HEK293 (cell line): ENCODE measurements at regions not wholly inside any gene's neighbourhood (a gene's known extent, or its start where the extent isn't known, plus 50 kb on each side); places are given as distances from the start of the nearest gene placed in this dataset.

Source experiments
- CTCF ChIA-PET: fragments of 350-600 bp; formaldehyde crosslinking; extraction: SDS; loops from one replicate; lab custom pipeline; 2021; ENCODE audit warnings: antibody characterized with exemption; lab: Yijun Ruan, JAX
- POLR2A ChIA-PET: fragments of 300-600 bp; formaldehyde crosslinking; extraction: SDS; loops from one replicate; lab custom pipeline; 2020; ENCODE audit warnings: antibody characterized with exemption, inconsistent platforms; lab: Yijun Ruan, JAX
- H3K27ac ChIP-seq: fragments of 200-500 bp; sonication (Bioruptor generic); 2 replicates; pipeline ENCODE4 v1.5.1; 2014; ENCODE audit warnings: low read depth, low read length, control low read depth, inconsistent platforms; ENCODE audit errors: extremely low read depth
- H3K36me3 ChIP-seq, 2 experiments: fragments of 200-500 bp in 1 of 2; sonication (Bioruptor generic) in 1 of 2; 1 replicate in 1 of 2; 2 replicates in 1 of 2; pipeline ENCODE4 v1.5.1; 2014 to 2017; ENCODE audit warnings: inconsistent platforms in 2 of 2, low read length in 2 of 2; ENCODE audit not compliant: control insufficient read depth in 2 of 2, insufficient read depth in 1 of 2
- H3K4me1 ChIP-seq: fragments of 200-500 bp; sonication (Bioruptor generic); 2 replicates; pipeline ENCODE4 v1.5.1; 2014; ENCODE audit warnings: mild to moderate bottlenecking, low read length, inconsistent platforms; ENCODE audit not compliant: control insufficient read depth, insufficient read depth
- H3K4me3 ChIP-seq: 2 replicates; pipeline ENCODE4 v1.5.1; 2011; ENCODE audit warnings: low read depth, mild to moderate bottlenecking, control low read depth, low read length, moderate library complexity
- H3K9me3 ChIP-seq: fragments of 200-500 bp; sonication (Bioruptor generic); 2 replicates; pipeline ENCODE4 v1.5.1; 2014; ENCODE audit warnings: low read depth, low read length, inconsistent platforms; ENCODE audit not compliant: control insufficient read depth, insufficient read depth
- HOXD13 ChIP-seq: sonication (generic); formaldehyde crosslinking; IDR thresholded peaks from 2 replicates; pipeline ENCODE4 v1.8.0; 2022; ENCODE audit warnings: missing genetic modification reagents, borderline replicate concordance
- MEIS1 ChIP-seq: sonication (generic); formaldehyde crosslinking; IDR thresholded peaks from 2 replicates; pipeline ENCODE4 v1.8.1; 2022; ENCODE audit warnings: missing genetic modification reagents, mild to moderate bottlenecking, borderline replicate concordance
- SP3 ChIP-seq: fragments of 450-650 bp; formaldehyde crosslinking; IDR thresholded peaks from 2 replicates; pipeline ENCODE4 v1.5.1; 2016; ENCODE audit warnings: missing biosample characterization, missing genetic modification characterization
- ZNF112 ChIP-seq: fragments of 450-650 bp; formaldehyde crosslinking; IDR thresholded peaks from 2 replicates; pipeline ENCODE4 v1.5.0; 2017; ENCODE audit warnings: missing biosample characterization, missing genetic modification characterization
- ZNF223 ChIP-seq: fragments of 450-650 bp; formaldehyde crosslinking; IDR thresholded peaks from 2 replicates; pipeline ENCODE4 v1.5.1; 2016; ENCODE audit warnings: missing biosample characterization, missing genetic modification characterization
- ZNF302 ChIP-seq: fragments of 450-650 bp; formaldehyde crosslinking; IDR thresholded peaks from 2 replicates; pipeline ENCODE4 v1.5.1; 2016; ENCODE audit warnings: missing biosample characterization, missing genetic modification characterization, low read depth
- ZNF391 ChIP-seq: fragments of 450-650 bp; formaldehyde crosslinking; IDR thresholded peaks from 2 replicates; pipeline ENCODE4 v1.5.1; 2016; ENCODE audit warnings: low read depth, missing biosample characterization, missing genetic modification characterization, borderline replicate concordance
- ZNF549 ChIP-seq: fragments of 450-650 bp; IDR thresholded peaks from 2 replicates; pipeline ENCODE4 v1.5.1; 2018; ENCODE audit warnings: missing biosample characterization, missing genetic modification characterization, mild to moderate bottlenecking, inconsistent platforms, moderate library complexity
- ZNF561 ChIP-seq: fragments of 450-650 bp; IDR thresholded peaks from 2 replicates; pipeline ENCODE4 v1.5.1; 2018; ENCODE audit warnings: missing biosample characterization, missing genetic modification characterization, borderline replicate concordance
- ZNF621 ChIP-seq: fragments of 450-650 bp; formaldehyde crosslinking; IDR thresholded peaks from 2 replicates; pipeline ENCODE4 v1.5.1; 2017; ENCODE audit warnings: missing biosample characterization, missing genetic modification characterization
- ZSCAN16 ChIP-seq: fragments of 450-650 bp; formaldehyde crosslinking; IDR thresholded peaks from 2 replicates; pipeline ENCODE4 v1.5.1; 2016; ENCODE audit warnings: missing biosample characterization, missing genetic modification characterization
- ZSCAN30 ChIP-seq: fragments of 450-650 bp; IDR thresholded peaks from 2 replicates; pipeline ENCODE4 v1.5.1; 2018; ENCODE audit warnings: missing biosample characterization, mild to moderate bottlenecking, missing genetic modification characterization, moderate library complexity
- TF ChIP-seq, protein P1 (sequence below): fragments of 450-650 bp; formaldehyde crosslinking; IDR thresholded peaks from 2 replicates; pipeline ENCODE4 v1.5.1; 2016; ENCODE audit warnings: missing biosample characterization, missing genetic modification characterization, borderline replicate concordance

DNA sequence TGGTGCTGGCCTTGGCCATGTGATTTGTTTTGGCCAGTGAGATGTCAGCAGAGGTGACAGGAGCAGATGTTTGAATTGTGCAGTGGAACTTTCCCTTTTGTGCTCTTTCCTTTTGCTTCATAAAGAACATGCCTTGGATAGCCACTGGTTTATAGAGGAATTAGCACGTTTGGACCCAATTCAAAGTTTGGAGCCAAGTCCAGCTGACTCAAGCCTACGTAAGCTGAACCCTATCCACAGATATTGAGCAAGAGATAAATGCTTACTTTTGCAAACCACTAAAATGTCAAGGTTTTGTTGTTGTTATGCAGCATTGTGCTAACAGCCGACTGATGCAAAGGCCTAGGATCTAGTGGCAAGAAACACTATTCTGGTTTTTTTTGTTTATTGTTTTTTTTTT is 230.9 kb upstream of the CITED2 start:
- Histone ChIP-seq H3K4me1 (peaks cover 7% of the 10 kb centered on the region), H3K27ac (no peak overlapping the region), H3K36me3 (no peaks in the 10 kb centered on the region), H3K9me3 (no peaks in the 10 kb centered on the region), H3K4me3 (no peak overlapping the region)
- TF ChIP-seq ZNF549 (no peak), ZSCAN16 (tag by site-specific recombination) (no peak), ZNF223 (tag by site-specific recombination) (no peak), ZNF391 (tag by site-specific recombination) (no peak), ZNF561 (tag by site-specific recombination) (no peak), ZNF302 (tag by site-specific recombination) (no peak), ZNF112 (tag by site-specific recombination) (no peak)
- TF ChIP-seq, protein P1, sequence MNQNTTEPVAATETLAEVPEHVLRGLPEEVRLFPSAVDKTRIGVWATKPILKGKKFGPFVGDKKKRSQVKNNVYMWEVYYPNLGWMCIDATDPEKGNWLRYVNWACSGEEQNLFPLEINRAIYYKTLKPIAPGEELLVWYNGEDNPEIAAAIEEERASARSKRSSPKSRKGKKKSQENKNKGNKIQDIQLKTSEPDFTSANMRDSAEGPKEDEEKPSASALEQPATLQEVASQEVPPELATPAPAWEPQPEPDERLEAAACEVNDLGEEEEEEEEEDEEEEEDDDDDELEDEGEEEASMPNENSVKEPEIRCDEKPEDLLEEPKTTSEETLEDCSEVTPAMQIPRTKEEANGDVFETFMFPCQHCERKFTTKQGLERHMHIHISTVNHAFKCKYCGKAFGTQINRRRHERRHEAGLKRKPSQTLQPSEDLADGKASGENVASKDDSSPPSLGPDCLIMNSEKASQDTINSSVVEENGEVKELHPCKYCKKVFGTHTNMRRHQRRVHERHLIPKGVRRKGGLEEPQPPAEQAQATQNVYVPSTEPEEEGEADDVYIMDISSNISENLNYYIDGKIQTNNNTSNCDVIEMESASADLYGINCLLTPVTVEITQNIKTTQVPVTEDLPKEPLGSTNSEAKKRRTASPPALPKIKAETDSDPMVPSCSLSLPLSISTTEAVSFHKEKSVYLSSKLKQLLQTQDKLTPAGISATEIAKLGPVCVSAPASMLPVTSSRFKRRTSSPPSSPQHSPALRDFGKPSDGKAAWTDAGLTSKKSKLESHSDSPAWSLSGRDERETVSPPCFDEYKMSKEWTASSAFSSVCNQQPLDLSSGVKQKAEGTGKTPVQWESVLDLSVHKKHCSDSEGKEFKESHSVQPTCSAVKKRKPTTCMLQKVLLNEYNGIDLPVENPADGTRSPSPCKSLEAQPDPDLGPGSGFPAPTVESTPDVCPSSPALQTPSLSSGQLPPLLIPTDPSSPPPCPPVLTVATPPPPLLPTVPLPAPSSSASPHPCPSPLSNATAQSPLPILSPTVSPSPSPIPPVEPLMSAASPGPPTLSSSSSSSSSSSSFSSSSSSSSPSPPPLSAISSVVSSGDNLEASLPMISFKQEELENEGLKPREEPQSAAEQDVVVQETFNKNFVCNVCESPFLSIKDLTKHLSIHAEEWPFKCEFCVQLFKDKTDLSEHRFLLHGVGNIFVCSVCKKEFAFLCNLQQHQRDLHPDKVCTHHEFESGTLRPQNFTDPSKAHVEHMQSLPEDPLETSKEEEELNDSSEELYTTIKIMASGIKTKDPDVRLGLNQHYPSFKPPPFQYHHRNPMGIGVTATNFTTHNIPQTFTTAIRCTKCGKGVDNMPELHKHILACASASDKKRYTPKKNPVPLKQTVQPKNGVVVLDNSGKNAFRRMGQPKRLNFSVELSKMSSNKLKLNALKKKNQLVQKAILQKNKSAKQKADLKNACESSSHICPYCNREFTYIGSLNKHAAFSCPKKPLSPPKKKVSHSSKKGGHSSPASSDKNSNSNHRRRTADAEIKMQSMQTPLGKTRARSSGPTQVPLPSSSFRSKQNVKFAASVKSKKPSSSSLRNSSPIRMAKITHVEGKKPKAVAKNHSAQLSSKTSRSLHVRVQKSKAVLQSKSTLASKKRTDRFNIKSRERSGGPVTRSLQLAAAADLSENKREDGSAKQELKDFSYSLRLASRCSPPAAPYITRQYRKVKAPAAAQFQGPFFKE (tag by site-specific recombination), result no peak
- ChIA-PET POLR2A (no interaction called here), CTCF (interaction anchor here (0.7 kb wide), 1 partner anchor 38 kb away, joined by 3 read pairs; no protein-coding TSS in a partner anchor)

DNA sequence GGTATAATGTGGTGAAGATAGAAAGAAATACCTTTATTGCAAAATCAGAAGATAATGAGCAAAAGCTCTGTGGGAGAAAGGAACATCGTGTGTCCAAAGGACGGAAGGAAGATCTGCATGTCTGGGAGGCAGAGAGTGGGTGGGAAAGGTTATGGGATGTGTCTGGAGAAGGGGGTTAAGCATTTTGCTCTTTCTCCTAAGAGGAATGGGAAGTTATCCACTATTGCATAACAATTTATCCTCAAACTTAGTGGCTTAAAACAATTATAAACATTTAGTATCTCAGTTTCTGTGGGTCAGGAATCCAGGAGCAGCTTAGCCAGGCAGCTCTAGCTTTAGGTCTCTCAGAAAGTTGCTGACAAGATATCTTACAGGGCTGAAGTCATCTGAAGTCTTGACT is 229.1 kb upstream of the CITED2 start:
- H3K9me3 ChIP-seq, result no peaks in the 10 kb centered on the region
- CTCF ChIA-PET, result no interaction called here
- H3K27ac ChIP-seq, result no peak overlapping the region
- no peak for TF ChIP-seq ZNF621
- TF ChIP-seq, all 188 proteins: peak for 0
- Histone ChIP-seq H3K4me3 (no peak overlapping the region), H3K4me1 (peaks cover 7% of the 10 kb centered on the region), H3K36me3 (no peaks in the 10 kb centered on the region)
- POLR2A ChIA-PET, result interaction anchor here (1.3 kb wide), 1 partner anchor 228 kb away, joined by 4 read pairs; no protein-coding TSS in a partner anchor

DNA sequence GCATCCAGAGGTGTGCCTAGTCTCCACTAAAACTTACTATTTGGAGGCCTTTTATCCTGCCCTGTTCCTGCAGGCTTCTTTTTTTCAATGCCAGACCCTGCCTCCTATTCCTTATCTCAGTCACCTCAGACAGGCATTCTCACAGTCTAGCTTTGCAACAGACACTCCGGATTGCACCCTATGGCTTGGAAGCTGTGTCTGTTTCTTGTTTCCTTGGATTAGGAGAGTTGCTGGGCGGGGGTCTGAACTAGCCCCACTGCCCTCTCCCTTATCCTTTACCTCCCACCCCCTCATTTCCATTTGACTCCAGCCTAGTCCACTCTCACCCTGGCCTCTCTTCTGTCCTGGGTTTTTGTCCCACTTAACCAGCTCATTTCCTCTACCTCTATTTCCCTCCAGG is 228.1 kb upstream of the CITED2 start:
- ChIA-PET CTCF (no interaction called here), POLR2A (no interaction called here)
- Histone ChIP-seq H3K9me3 (no peaks in the 10 kb centered on the region), H3K4me3 (no peak overlapping the region), H3K27ac (no peak overlapping the region), H3K36me3 (no peaks in the 10 kb centered on the region), H3K4me1 (peaks cover 4% of the 10 kb centered on the region)
- TF ChIP-seq ZSCAN30 (tag by site-specific recombination) (no peak), SP3 (tag by site-specific recombination) (no peak), HOXD13 (no peak), MEIS1 (CRISPR knock-in tag) (no peak)
